ENCODE measurements at regions not wholly inside any gene's neighbourhood (a gene's known extent, or its start where the extent isn't known, plus 50 kb on each side); places are given as distances from the start of the nearest gene placed in this dataset.

DNA sequence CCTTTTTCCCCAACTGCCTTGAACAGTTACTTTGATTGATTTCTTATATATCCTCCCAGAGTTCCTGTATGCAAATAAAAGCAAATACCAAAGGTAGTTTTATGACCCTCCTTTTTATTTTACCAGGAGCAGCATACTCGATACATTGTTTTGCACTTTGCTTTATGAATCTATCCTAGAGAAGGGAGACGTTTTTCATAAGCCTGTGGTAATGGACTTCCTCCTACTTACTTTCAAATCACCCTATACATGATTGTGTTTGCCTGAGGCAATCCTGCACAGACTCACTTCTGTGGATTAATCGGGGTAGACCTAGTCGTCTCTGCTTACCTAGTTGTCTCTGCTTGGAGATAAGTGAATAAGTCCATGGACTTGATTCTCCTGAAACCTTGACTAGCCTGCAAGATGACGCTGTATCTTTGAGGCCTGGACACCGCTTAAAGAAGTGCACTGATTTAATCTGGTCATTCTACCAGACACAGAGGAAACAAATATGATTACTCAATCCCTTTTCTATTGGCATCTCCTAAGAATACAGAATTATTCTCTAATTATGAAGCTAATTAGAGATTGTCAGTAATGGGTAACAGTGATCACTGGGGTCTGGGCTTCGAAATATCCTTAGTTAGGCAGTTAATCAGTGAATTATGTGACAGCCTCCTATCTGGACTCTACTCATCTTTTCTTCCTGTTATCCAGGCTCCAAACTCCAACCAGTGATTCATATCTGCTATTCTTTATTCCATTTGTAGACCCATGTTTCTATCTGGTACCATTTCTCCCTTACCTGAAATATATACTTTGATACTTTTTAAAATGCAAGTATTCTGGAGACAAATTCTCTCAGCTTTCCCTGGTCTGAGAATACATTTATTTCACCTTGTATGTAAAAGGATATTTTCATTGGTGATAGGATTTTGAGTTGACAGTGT, 447.4 kb upstream of the TRIB2 start:
- TF ChIP-seq, protein P1, sequence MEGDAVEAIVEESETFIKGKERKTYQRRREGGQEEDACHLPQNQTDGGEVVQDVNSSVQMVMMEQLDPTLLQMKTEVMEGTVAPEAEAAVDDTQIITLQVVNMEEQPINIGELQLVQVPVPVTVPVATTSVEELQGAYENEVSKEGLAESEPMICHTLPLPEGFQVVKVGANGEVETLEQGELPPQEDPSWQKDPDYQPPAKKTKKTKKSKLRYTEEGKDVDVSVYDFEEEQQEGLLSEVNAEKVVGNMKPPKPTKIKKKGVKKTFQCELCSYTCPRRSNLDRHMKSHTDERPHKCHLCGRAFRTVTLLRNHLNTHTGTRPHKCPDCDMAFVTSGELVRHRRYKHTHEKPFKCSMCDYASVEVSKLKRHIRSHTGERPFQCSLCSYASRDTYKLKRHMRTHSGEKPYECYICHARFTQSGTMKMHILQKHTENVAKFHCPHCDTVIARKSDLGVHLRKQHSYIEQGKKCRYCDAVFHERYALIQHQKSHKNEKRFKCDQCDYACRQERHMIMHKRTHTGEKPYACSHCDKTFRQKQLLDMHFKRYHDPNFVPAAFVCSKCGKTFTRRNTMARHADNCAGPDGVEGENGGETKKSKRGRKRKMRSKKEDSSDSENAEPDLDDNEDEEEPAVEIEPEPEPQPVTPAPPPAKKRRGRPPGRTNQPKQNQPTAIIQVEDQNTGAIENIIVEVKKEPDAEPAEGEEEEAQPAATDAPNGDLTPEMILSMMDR (conservative IDR thresholded peaks at IDR 0.05) = no peak
- H3K9me3 Mint-ChIP-seq = no peaks in the 10 kb centered on the region
- H3K4me3 Mint-ChIP-seq = no peak overlapping the region

DNA sequence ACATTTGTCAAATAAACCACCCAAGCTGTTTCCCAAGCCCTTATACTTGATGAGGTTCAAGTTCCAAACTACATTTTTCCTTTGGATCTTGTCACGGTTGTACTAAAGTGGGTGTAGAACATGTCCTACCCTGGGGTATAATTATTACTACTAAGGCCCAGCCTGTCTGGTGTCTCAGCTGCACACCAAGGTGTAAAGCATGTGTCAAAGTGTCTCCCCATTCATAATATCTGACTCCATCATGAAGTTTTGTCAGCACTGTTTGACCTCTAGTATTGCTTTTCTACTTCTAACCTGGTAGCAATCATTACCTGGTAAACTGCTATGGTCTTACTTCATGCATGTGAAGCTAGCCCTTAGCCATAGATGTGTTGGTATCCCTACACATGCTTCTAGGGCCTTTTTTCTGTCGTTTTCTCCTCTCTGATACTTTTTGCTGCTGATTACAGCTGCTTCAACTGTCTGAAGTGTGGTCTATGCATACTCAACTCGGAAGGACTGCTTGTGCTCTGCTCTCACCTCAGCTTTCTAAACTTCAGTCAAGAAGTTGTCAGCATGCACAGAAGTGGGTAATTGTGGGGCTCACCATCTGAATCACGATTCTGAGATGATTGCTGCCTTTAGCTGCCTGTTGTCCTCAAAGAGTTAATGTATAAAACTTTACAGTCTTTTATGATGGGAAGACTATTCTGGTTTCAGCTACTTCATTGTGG, 445.7 kb upstream of the TRIB2 start:
- no peak overlapping the region for H3K27ac Mint-ChIP-seq
- H3K36me3 Mint-ChIP-seq = no peaks in the 10 kb centered on the region
- no peaks in the 10 kb centered on the region for H3K4me1 Mint-ChIP-seq (ENCODE audit: unreplicated experiment)
- DNase-seq (ENCODE audit: extremely low spot score, unreplicated experiment) = no peak
- H3K27me3 Mint-ChIP-seq = no peaks in the 10 kb centered on the region
- TF ChIP-seq, protein P1 (conservative IDR thresholded peaks at IDR 0.05) = no peak
- H3K9me3 Mint-ChIP-seq = no peaks in the 10 kb centered on the region
- no peak overlapping the region for H3K4me3 Mint-ChIP-seq

More for the DNA sequence above, 447.4 kb upstream of the TRIB2 start:
- DNase-seq (ENCODE audit: extremely low spot score, unreplicated experiment) = no peak
- no peak overlapping the region for H3K27ac Mint-ChIP-seq
- H3K36me3 Mint-ChIP-seq = no peaks in the 10 kb centered on the region
- no peaks in the 10 kb centered on the region for H3K4me1 Mint-ChIP-seq (ENCODE audit: unreplicated experiment)
- H3K27me3 Mint-ChIP-seq = no peaks in the 10 kb centered on the region

DNA sequence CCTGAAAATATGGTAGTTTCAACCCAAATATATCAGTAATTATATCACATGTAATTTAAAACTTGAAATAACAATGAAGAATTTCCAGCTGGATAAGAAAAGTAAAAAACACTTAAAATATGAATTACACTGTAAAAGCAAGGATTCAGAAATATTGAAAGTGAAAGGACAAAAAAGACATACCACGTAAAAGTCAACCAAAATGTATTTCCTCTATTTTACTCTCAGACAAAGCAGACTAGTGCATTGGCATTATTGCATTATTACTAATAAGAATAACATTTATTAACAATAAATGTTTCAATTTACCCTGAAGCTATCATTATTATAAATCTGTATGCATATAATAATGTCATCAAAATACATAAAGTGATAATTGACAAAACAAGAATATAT, 445.1 kb upstream of the TRIB2 start:
- Mint-ChIP-seq H3K4me1 (ENCODE audit: unreplicated experiment) (no peaks in the 10 kb centered on the region), H3K9me3 (no peaks in the 10 kb centered on the region), H3K27ac (no peak overlapping the region), H3K27me3 (no peaks in the 10 kb centered on the region), H3K4me3 (no peak overlapping the region), H3K36me3 (no peaks in the 10 kb centered on the region)
- DNase-seq (ENCODE audit: extremely low spot score, unreplicated experiment) = no peak
- TF ChIP-seq, protein P1 (conservative IDR thresholded peaks at IDR 0.05) = no peak

DNA sequence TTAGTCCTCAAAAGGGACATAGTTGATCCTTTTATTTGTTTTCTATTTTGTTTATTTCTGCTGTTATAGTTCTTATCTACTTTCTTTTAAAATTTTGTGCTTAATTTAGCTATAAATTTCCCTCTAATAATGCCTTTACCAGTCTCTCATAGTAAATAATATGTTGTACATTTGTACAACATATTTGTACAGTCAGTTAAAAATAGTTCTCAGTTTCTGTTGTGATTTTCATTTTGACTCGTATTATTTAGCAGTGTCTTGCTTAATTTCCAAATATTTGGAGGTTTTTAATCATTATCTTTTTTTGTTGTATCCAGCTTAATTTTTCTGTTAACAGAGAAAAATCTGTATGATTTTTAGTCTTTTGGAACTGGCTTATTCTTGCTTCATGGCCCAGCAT, 443.6 kb upstream of the TRIB2 start:
- no peaks in the 10 kb centered on the region for H3K36me3 Mint-ChIP-seq
- no peaks in the 10 kb centered on the region for H3K9me3 Mint-ChIP-seq
- peaks cover 6% of the 10 kb centered on the region for H3K4me1 Mint-ChIP-seq (ENCODE audit: unreplicated experiment)
- no peak overlapping the region for H3K27ac Mint-ChIP-seq
- no peak for DNase-seq (ENCODE audit: extremely low spot score, unreplicated experiment)
- peaks cover 3% of the 10 kb centered on the region for H3K27me3 Mint-ChIP-seq
- TF ChIP-seq, protein P1 (conservative IDR thresholded peaks at IDR 0.05) = no peak
- no peak overlapping the region for H3K4me3 Mint-ChIP-seq

DNA sequence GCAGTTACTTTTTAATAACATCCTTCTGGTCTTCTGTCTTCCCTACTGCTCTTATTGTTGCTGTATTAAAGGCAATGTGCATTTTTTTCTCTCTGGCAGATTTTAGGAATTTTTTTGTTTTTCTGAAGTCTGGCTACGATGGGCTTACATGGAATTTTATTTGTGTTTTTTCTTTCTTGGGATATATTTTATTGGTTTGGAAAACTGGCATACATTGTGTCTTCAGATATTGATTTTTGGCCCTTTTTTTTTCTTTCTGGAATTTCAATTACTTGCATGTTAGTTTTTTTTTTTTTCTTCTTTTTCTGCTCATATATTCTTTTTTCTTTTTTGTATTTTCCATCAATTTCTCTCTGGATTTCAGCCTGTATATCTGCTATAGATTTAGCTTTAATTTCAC, 442.1 kb upstream of the TRIB2 start:
- Mint-ChIP-seq H3K27me3 (peaks cover 3% of the 10 kb centered on the region), H3K4me3 (no peak overlapping the region), H3K9me3 (no peaks in the 10 kb centered on the region), H3K4me1 (ENCODE audit: unreplicated experiment) (peaks cover 6% of the 10 kb centered on the region), H3K27ac (no peak overlapping the region), H3K36me3 (no peaks in the 10 kb centered on the region)
- no peak for DNase-seq (ENCODE audit: extremely low spot score, unreplicated experiment)
- TF ChIP-seq, protein P1 (conservative IDR thresholded peaks at IDR 0.05) = no peak
